OCI-LY7 (cell line): ENCODE measurements at regions not wholly inside any gene's neighbourhood (a gene's known extent, or its start where the extent isn't known, plus 50 kb on each side); places are given as distances from the start of the nearest gene placed in this dataset.

Source experiments
- BruUV-seq: library from RNA; stranded (reverse); fragments of 400-500 nt; replicated peaks from 2 replicates; lab custom pipeline; 2021; lab: Mats Ljungman, UMichigan
- CTCF ChIA-PET: fragments of 300-600 bp; sonication (Branson Sonifier 250); formaldehyde crosslinking; loops from one replicate; lab custom pipeline; 2022; ENCODE audit warnings: antibody characterized with exemption; ENCODE audit not compliant: unreplicated experiment; lab: Charles Lee
- POLR2A ChIA-PET: fragments of 300-600 bp; sonication (Branson Sonifier 250); formaldehyde crosslinking; loops from one replicate; lab custom pipeline; 2022; ENCODE audit warnings: antibody characterized with exemption; lab: Charles Lee
- DNase-seq: peaks from one replicate; pipeline ENCODE4 v3.0.0-alpha.2; 2015; ENCODE audit warnings: low spot score
- H2AFZ ChIP-seq: fragments of 200-600 bp; sonication (generic), shearing (Covaris generic); 2 replicates; pipeline ENCODE4 v1.6.1; 2014; ENCODE audit warnings: mild to moderate bottlenecking, antibody characterized with exemption, low read length, moderate library complexity
- H3K27ac ChIP-seq: fragments of 200-600 bp; sonication (generic); 2 replicates; pipeline ENCODE4 v1.5.1; 2014; ENCODE audit warnings: mixed run types, low read depth, mild to moderate bottlenecking, moderate library complexity, low read length, inconsistent platforms; ENCODE audit not compliant: poor library complexity, severe bottlenecking
- H3K36me3 ChIP-seq: fragments of 200-600 bp; sonication (generic); 2 replicates; pipeline ENCODE4 v1.6.1; 2014; ENCODE audit warnings: mild to moderate bottlenecking, antibody characterized with exemption, low read length, moderate library complexity, mixed read lengths; ENCODE audit not compliant: insufficient read depth
- H3K4me1 ChIP-seq: fragments of 200-600 bp; sonication (generic); 2 replicates; pipeline ENCODE4 v1.5.1; 2014; ENCODE audit warnings: mild to moderate bottlenecking, low read length; ENCODE audit not compliant: insufficient read depth, poor library complexity, severe bottlenecking
- H3K4me2 ChIP-seq: fragments of 200-600 bp; sonication (generic); 2 replicates; pipeline ENCODE4 v1.6.1; 2014; ENCODE audit warnings: mild to moderate bottlenecking, low read length
- H3K4me3 ChIP-seq: fragments of 200-600 bp; sonication (generic); 2 replicates; pipeline ENCODE4 v1.5.1; 2014; ENCODE audit warnings: mild to moderate bottlenecking, low read depth, low read length; ENCODE audit not compliant: poor library complexity, severe bottlenecking
- H3K79me2 ChIP-seq: fragments of 200-600 bp; sonication (generic); 2 replicates; pipeline ENCODE4 v1.6.1; 2016; ENCODE audit warnings: low read depth, mild to moderate bottlenecking, low read length, moderate library complexity, mixed read lengths; ENCODE audit not compliant: insufficient read depth
- H3K9me2 ChIP-seq: fragments of 200-600 bp; sonication (generic); 2 replicates; pipeline ENCODE4 v1.6.1; 2016; ENCODE audit warnings: mild to moderate bottlenecking, low read length, mixed read lengths; ENCODE audit not compliant: insufficient read depth
- H3K9me3 ChIP-seq: fragments of 200-600 bp; sonication (generic); 2 replicates; pipeline ENCODE4 v1.6.1; 2014; ENCODE audit warnings: mild to moderate bottlenecking, mixed run types, low read length, mixed read lengths
- H4K20me1 ChIP-seq: fragments of 200-600 bp; sonication (generic); 2 replicates; pipeline ENCODE4 v1.6.1; 2014; ENCODE audit warnings: mild to moderate bottlenecking, antibody characterized with exemption, low read length, moderate library complexity, mixed read lengths; ENCODE audit not compliant: insufficient read depth
- EZH2phosphoT487 ChIP-seq: fragments of 200-600 bp; sonication (generic); IDR thresholded peaks from 2 replicates; pipeline ENCODE4 v1.6.1; 2018; ENCODE audit warnings: low read depth, borderline replicate concordance, mild to moderate bottlenecking, mixed run types, antibody characterized with exemption, low read length, moderate library complexity, mixed read lengths
- intact Hi-C: fragments of 100-400 bp; cut with micrococcal nuclease; formaldehyde crosslinking; loops from one replicate; pipeline ENCODE4 v1.10.0; 2022; ENCODE audit not compliant: unreplicated experiment
- TF ChIP-seq, protein P1 (sequence below): fragments of 200-600 bp; sonication (generic); conservative IDR thresholded peaks from 2 replicates; pipeline ENCODE4 v1.5.1; 2014; ENCODE audit warnings: mild to moderate bottlenecking, antibody characterized with exemption, low read length, moderate library complexity, mixed read lengths

DNA sequence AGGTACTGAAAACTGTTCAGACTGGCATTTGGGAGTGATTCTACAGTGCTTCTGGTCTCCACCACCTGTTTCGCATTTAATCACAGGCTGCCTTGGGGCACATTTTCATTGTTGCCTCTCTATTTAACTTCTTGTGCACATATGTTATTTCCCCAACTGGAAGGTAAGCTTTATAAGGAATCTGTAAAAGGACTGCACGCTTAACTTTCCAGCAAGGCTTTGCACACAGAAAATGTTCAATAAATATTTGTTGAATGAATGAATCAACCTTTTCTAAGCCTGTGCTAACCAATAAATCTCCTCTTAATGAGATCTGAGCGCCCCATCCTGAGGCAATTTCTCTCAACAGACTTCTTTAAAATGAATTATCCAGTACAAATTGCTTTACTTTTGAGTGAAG is 84.3 kb upstream of the ARHGAP29 start:
- TF ChIP-seq EZH2phosphoT487, result no peak
- TF ChIP-seq, protein P1, sequence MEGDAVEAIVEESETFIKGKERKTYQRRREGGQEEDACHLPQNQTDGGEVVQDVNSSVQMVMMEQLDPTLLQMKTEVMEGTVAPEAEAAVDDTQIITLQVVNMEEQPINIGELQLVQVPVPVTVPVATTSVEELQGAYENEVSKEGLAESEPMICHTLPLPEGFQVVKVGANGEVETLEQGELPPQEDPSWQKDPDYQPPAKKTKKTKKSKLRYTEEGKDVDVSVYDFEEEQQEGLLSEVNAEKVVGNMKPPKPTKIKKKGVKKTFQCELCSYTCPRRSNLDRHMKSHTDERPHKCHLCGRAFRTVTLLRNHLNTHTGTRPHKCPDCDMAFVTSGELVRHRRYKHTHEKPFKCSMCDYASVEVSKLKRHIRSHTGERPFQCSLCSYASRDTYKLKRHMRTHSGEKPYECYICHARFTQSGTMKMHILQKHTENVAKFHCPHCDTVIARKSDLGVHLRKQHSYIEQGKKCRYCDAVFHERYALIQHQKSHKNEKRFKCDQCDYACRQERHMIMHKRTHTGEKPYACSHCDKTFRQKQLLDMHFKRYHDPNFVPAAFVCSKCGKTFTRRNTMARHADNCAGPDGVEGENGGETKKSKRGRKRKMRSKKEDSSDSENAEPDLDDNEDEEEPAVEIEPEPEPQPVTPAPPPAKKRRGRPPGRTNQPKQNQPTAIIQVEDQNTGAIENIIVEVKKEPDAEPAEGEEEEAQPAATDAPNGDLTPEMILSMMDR, result no peak
- Histone ChIP-seq H4K20me1 (no peaks in the 10 kb centered on the region), H2AFZ (no peak overlapping the region), H3K9me3 (no peaks in the 10 kb centered on the region), H3K4me1 (no peaks in the 10 kb centered on the region), H3K36me3 (no peaks in the 10 kb centered on the region), H3K27ac (no peak overlapping the region), H3K4me2 (no peak overlapping the region), H3K4me3 (no peak overlapping the region), H3K9me2 (no peaks in the 10 kb centered on the region), H3K79me2 (no peaks in the 10 kb centered on the region)
- DNase-seq, result no peak
- POLR2A ChIA-PET, result interaction anchor here (0.7 kb wide), 1 partner anchor 50 kb away, joined by 4 read pairs; no protein-coding TSS in a partner anchor
- CTCF ChIA-PET, result no interaction called here
- BruUV-seq, result no TSS peak
- intact Hi-C loops, result no loop called here

DNA sequence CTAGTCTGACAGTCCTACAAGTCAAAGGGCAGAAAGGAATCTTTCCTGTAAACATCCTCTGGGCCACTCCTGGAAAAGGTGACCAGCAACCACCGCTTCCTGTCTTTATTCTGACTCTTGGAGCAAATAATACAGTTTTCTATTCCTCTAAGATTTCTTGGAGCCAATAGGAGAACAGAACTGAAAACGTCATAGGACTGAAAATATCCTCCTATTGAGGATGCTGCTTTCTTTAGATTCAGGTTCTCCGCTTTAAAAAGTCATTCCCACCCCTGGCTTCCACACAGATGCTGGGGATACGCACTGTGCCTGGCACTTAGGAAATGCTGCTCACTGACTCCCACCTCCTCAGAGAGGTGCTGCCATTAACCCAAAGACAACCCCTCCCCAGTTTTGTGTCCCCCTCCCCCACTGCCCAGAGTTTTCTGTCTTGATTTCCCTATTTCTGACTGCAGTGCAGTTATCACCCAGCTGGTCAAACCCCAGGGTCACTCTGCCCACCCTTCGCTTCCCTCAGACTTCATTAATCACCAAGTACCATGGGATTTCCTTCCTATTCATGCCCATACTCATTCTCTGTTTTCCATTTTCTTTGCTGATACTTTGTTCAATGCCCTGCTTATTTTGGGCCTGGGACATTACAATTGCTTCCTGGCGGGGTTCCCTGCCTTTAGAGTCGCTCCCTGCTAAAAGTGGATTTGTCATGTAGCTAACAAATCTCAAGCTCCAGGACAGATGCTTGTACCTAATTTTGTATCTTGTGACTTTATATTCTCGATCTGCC is 82.1 kb upstream of the ARHGAP29 start:
- Histone ChIP-seq H3K27ac (no peak overlapping the region), H4K20me1 (no peaks in the 10 kb centered on the region), H3K79me2 (no peaks in the 10 kb centered on the region), H3K4me1 (no peaks in the 10 kb centered on the region), H2AFZ (no peak overlapping the region), H3K9me2 (no peaks in the 10 kb centered on the region), H3K4me2 (no peak overlapping the region), H3K36me3 (no peaks in the 10 kb centered on the region), H3K4me3 (no peak overlapping the region), H3K9me3 (no peaks in the 10 kb centered on the region)
- TF ChIP-seq EZH2phosphoT487, result no peak
- TF ChIP-seq, protein P1, result no peak
- ChIA-PET POLR2A (interaction anchor here (0.6 kb wide), 1 partner anchor 41 kb away, joined by 3 read pairs; no protein-coding TSS in a partner anchor), CTCF (no interaction called here)
- no TSS peak for BruUV-seq
- intact Hi-C loops, result no loop called here
- DNase-seq, result no peak

DNA sequence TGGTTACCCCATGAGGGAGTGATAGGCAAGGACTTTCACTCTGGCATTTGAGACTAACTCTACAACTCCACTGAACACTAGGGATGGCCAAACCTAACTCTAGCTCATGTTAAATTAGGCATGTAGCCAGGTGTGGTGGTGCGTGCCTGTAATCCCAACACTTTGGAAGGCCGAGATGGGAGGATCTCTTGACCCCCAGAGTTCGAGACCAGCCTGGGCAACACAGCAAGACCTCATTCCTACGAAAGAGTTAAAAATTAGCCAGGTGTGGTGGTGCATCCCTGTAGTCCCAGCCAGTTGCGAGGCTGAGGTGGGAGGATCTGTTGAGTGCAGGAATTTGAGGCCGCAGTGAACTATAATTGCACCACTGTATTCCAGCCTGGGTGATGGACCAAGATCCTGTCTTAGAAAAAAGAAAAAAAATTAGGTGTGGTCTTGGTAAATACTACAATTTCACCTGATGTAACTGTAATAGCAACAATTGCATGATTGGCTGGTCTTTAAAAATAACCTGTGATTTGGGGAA is 81.2 kb upstream of the ARHGAP29 start:
- H4K20me1 ChIP-seq, result no peaks in the 10 kb centered on the region
- H3K27ac ChIP-seq, result no peak overlapping the region
- H3K4me3 ChIP-seq, result no peak overlapping the region
- intact Hi-C loops, result no loop called here
- TF ChIP-seq EZH2phosphoT487, result no peak
- TF ChIP-seq, protein P1, result no peak
- DNase-seq, result no peak
- no peaks in the 10 kb centered on the region for H3K4me1 ChIP-seq
- H3K9me2 ChIP-seq, result no peaks in the 10 kb centered on the region
- no peaks in the 10 kb centered on the region for H3K9me3 ChIP-seq
- H2AFZ ChIP-seq, result no peak overlapping the region
- no peaks in the 10 kb centered on the region for H3K79me2 ChIP-seq
- no TSS peak for BruUV-seq
- ChIA-PET POLR2A (interaction anchor here (1.3 kb wide), 1 partner anchor 9 kb away, joined by 6 read pairs; no protein-coding TSS in a partner anchor), CTCF (interaction anchor here (0.6 kb wide), 1 partner anchor 14 kb away, joined by 3 read pairs; no protein-coding TSS in a partner anchor)
- H3K36me3 ChIP-seq, result no peaks in the 10 kb centered on the region
- no peak overlapping the region for H3K4me2 ChIP-seq
